ENCODE measurements at regions not wholly inside any gene's neighbourhood (a gene's known extent, or its start where the extent isn't known, plus 50 kb on each side); places are given as distances from the start of the nearest gene placed in this dataset.

GRCh38 chr3:102750322-102750721 lies 315.5 kb downstream of the ZPLD1 start:
- POLR2A ChIA-PET = no interaction called here
- DNase-seq = no peak
- H3K36me3 Mint-ChIP-seq (ENCODE audit: low read depth) = no peaks in the 10 kb centered on the region
- no peaks in the 10 kb centered on the region for H3K4me1 Mint-ChIP-seq
- H3K4me3 Mint-ChIP-seq = no peak overlapping the region
- H3K27me3 Mint-ChIP-seq = no peaks in the 10 kb centered on the region
- no peaks in the 10 kb centered on the region for H3K9me3 Mint-ChIP-seq
- H3K27ac Mint-ChIP-seq = no peak overlapping the region
- CTCF ChIA-PET = no interaction called here

DNA sequence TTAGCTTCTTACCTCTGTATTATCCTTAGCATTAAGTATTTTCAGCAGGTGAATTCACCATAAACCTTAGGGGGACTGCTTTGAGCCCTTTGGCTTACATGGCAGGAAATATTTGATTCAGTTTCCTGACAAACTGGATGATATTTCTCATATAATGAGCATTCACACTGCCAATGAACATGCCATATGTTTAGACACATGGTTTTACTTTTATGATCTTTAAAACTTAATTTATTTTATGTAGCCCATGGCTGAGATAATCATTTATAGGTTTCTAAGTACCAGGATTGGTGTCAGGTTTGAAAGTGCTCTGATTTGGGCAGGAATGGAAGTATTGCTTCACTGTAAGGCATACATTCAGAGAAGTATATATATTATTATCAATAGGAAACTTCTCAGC lies 319.1 kb downstream of the ZPLD1 start:
- Mint-ChIP-seq H3K4me3 (no peak overlapping the region), H3K27ac (no peak overlapping the region), H3K4me1 (no peaks in the 10 kb centered on the region), H3K27me3 (no peaks in the 10 kb centered on the region), H3K36me3 (ENCODE audit: low read depth) (no peaks in the 10 kb centered on the region), H3K9me3 (no peaks in the 10 kb centered on the region)
- no peak for DNase-seq
- POLR2A ChIA-PET = no interaction called here
- CTCF ChIA-PET = no interaction called here

DNA sequence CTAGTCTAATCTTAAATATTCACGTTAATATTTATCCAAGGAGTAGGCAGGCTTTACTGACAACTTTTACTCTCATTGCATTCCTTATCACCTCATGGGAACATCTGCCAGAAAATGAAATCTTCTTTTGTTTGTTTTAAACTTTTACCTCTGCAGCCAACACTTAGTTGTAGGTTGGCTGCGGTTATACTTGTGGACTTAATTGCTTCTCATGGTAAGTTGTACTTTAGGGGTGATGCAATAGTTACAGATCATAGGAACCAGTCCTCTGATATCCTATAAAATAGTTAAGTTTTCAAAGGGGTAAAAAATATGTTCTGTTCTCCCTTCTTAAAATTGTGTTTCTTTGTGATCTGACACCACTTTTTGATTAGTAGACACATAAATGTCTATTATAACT lies 321.9 kb downstream of the ZPLD1 start:
- Mint-ChIP-seq H3K36me3 (ENCODE audit: low read depth) (no peaks in the 10 kb centered on the region), H3K9me3 (no peaks in the 10 kb centered on the region), H3K4me1 (no peaks in the 10 kb centered on the region), H3K27ac (no peak overlapping the region), H3K27me3 (no peaks in the 10 kb centered on the region), H3K4me3 (no peak overlapping the region)
- POLR2A ChIA-PET = no interaction called here
- CTCF ChIA-PET = no interaction called here
- no peak for DNase-seq

- DNase-seq = no peak
- ChIA-PET CTCF (no interaction called here), POLR2A (no interaction called here)
- no peaks in the 10 kb centered on the region for H3K9me3 Mint-ChIP-seq
- no peak overlapping the region for H3K4me3 Mint-ChIP-seq
- no peaks in the 10 kb centered on the region for H3K4me1 Mint-ChIP-seq
- no peak overlapping the region for H3K27ac Mint-ChIP-seq
- H3K36me3 Mint-ChIP-seq (ENCODE audit: low read depth) = no peaks in the 10 kb centered on the region
- H3K27me3 Mint-ChIP-seq = no peaks in the 10 kb centered on the region
These were observed 323.1 kb downstream of the ZPLD1 start for GRCh38 chr3:102757950-102758349.

DNA sequence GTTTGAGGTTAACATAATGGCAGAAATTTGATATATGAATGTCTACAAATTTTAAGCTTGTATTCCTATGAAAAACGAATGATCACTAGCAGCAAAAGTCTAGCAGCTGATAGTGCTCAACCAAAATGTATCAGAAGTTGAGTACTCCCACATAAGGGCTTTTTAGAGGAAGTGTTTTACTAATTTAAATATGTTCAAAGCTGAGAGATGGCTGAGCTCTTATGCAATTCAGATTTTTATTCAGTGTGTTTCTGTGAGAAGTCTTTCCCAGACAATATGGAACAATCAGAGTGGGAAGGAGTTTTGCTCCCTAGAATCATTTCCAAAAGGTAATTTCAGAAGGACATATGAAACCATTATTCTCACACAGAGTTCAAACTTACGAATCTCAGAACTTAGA lies 327.0 kb downstream of the ZPLD1 start:
- POLR2A ChIA-PET = no interaction called here
- no peak for DNase-seq
- H3K4me3 Mint-ChIP-seq = no peak overlapping the region
- no peaks in the 10 kb centered on the region for H3K9me3 Mint-ChIP-seq
- no peaks in the 10 kb centered on the region for H3K27me3 Mint-ChIP-seq
- CTCF ChIA-PET = interaction anchor here (0.5 kb wide), 1 partner anchor 1018 kb away, joined by 3 read pairs; no protein-coding TSS in a partner anchor
- no peaks in the 10 kb centered on the region for H3K4me1 Mint-ChIP-seq
- no peak overlapping the region for H3K27ac Mint-ChIP-seq
- no peaks in the 10 kb centered on the region for H3K36me3 Mint-ChIP-seq (ENCODE audit: low read depth)

DNA sequence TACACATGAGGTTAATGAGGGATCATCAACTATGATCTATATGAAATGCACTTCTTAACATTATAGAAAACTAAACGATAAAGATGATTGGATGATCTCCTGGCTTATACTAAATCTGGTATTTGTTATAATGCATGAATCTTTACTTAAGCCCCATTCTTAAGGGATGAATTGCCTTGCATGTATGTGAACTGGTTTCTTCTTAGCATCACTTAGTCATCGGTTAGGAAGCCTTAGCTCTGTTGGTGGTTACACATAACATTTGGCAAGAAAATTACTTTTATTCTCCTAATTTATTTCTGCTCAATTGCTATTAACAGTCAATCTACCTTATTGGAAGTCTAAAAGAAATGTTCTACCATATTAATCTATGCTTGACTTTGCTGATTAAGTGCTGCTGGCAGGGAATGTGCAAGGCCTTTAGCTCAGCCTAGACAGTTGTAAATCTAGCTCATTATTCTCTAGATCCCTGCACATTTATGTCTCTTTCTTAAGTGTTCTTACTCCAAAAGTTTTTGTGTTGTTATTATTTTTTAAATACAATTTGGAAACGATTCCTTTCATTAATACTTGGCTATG lies 356.0 kb downstream of the ZPLD1 start:
- H3K4me3 Mint-ChIP-seq = no peak overlapping the region
- no peak overlapping the region for H3K27ac Mint-ChIP-seq
- POLR2A ChIA-PET = no interaction called here
- CTCF ChIA-PET = no interaction called here
- H3K27me3 Mint-ChIP-seq = no peaks in the 10 kb centered on the region
- H3K9me3 Mint-ChIP-seq = no peaks in the 10 kb centered on the region
- H3K4me1 Mint-ChIP-seq = no peaks in the 10 kb centered on the region
- no peaks in the 10 kb centered on the region for H3K36me3 Mint-ChIP-seq (ENCODE audit: low read depth)
- DNase-seq = no peak

- ChIA-PET POLR2A (no interaction called here), CTCF (no interaction called here)
- Mint-ChIP-seq H3K27ac (no peak overlapping the region), H3K4me1 (no peaks in the 10 kb centered on the region), H3K27me3 (no peaks in the 10 kb centered on the region), H3K4me3 (no peak overlapping the region), H3K9me3 (no peaks in the 10 kb centered on the region), H3K36me3 (ENCODE audit: low read depth) (no peaks in the 10 kb centered on the region)
- DNase-seq = no peak
These were observed 357.1 kb downstream of the ZPLD1 start for GRCh38 chr3:102791641-102792589.

- Mint-ChIP-seq H3K27me3 (no peaks in the 10 kb centered on the region), H3K4me3 (no peak overlapping the region), H3K36me3 (ENCODE audit: low read depth) (no peaks in the 10 kb centered on the region), H3K27ac (no peak overlapping the region), H3K9me3 (no peaks in the 10 kb centered on the region), H3K4me1 (no peaks in the 10 kb centered on the region)
- POLR2A ChIA-PET = no interaction called here
- CTCF ChIA-PET = no interaction called here
- no peak for DNase-seq
These were observed 362.0 kb downstream of the ZPLD1 start for GRCh38 chr3:102796804-102797203.

- ChIA-PET CTCF (no interaction called here), POLR2A (interaction anchor here (0.7 kb wide), 1 partner anchor 22 kb away, joined by 9 read pairs; no protein-coding TSS in a partner anchor)
- Mint-ChIP-seq H3K36me3 (ENCODE audit: low read depth) (no peaks in the 10 kb centered on the region), H3K27ac (no peak overlapping the region), H3K9me3 (no peaks in the 10 kb centered on the region), H3K4me1 (no peaks in the 10 kb centered on the region), H3K27me3 (no peaks in the 10 kb centered on the region), H3K4me3 (no peak overlapping the region)
- DNase-seq = no peak
These were observed 368.1 kb downstream of the ZPLD1 start for GRCh38 chr3:102802819-102803420.

DNA sequence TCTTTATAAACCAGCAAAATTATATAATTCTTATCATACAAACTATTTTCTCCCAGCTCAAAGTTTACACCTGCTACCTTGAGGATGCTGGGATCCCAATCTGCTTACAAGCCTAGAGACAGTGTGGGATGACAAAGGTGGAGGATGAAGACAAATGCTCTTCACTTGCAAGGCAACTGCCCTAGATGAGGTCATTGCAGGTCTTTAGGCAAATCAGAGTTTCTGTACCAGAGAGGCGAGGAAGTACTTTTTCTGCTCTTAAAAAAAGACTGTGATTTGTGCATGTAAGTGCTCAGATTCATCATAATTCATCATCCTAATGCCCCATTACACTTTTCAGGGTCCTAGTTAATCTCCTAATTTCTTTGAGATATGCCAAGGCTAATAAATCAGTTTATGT lies 376.1 kb downstream of the ZPLD1 start:
- POLR2A ChIA-PET = no interaction called here
- H3K27me3 Mint-ChIP-seq = no peaks in the 10 kb centered on the region
- no peak overlapping the region for H3K27ac Mint-ChIP-seq
- DNase-seq = no peak
- H3K4me1 Mint-ChIP-seq = no peaks in the 10 kb centered on the region
- H3K36me3 Mint-ChIP-seq (ENCODE audit: low read depth) = no peaks in the 10 kb centered on the region
- no peaks in the 10 kb centered on the region for H3K9me3 Mint-ChIP-seq
- no peak overlapping the region for H3K4me3 Mint-ChIP-seq
- CTCF ChIA-PET = no interaction called here

DNA sequence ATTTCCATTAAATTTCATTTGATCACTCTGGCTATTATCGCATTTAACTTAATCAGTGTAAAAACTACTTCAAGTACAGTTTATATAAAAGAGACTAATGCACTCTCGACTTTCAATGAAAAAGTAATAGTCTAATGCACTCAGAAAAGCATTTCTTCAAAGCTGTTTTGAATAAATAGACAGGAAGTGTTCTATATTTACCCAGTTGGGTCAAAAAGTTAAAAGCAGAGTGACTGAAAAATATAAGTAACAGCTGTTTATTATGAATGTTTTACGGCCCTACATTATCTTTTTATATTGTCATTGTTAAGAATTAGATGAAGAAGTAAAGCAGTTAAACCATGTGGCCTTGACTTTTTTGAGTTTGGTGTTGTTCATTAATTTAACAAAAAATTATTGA lies 391.8 kb downstream of the ZPLD1 start:
- ChIA-PET POLR2A (no interaction called here), CTCF (no interaction called here)
- no peak overlapping the region for H3K4me3 Mint-ChIP-seq
- no peak for DNase-seq
- H3K27ac Mint-ChIP-seq = no peak overlapping the region
- H3K36me3 Mint-ChIP-seq (ENCODE audit: low read depth) = no peaks in the 10 kb centered on the region
- H3K9me3 Mint-ChIP-seq = no peaks in the 10 kb centered on the region
- H3K4me1 Mint-ChIP-seq = no peaks in the 10 kb centered on the region
- H3K27me3 Mint-ChIP-seq = no peaks in the 10 kb centered on the region

DNA sequence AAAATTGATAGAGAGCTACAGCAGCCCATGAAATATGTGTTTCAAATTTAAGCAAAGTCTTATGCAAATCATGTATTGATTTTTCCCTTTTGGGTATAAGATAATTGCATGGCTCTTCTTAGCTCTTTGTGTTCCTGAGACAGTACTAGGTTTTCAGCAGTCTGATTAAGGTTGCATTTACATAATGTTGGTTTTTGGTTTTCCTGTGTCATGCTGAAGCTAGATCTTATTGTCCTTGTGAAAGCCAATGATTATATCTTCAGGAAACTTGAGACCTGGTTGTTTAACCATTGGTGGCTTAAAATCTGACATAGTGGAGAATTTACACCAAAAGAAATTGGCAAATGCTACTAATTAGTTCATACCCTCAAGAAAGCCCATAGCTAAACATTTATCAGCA lies 392.6 kb downstream of the ZPLD1 start:
- H3K27ac Mint-ChIP-seq = no peak overlapping the region
- ChIA-PET POLR2A (no interaction called here), CTCF (interaction anchor here (0.6 kb wide), 1 partner anchor 1223 kb away, joined by 3 read pairs; no protein-coding TSS in a partner anchor)
- no peak for DNase-seq
- H3K4me3 Mint-ChIP-seq = no peak overlapping the region
- no peaks in the 10 kb centered on the region for H3K36me3 Mint-ChIP-seq (ENCODE audit: low read depth)
- no peaks in the 10 kb centered on the region for H3K27me3 Mint-ChIP-seq
- H3K9me3 Mint-ChIP-seq = no peaks in the 10 kb centered on the region
- no peaks in the 10 kb centered on the region for H3K4me1 Mint-ChIP-seq

DNA sequence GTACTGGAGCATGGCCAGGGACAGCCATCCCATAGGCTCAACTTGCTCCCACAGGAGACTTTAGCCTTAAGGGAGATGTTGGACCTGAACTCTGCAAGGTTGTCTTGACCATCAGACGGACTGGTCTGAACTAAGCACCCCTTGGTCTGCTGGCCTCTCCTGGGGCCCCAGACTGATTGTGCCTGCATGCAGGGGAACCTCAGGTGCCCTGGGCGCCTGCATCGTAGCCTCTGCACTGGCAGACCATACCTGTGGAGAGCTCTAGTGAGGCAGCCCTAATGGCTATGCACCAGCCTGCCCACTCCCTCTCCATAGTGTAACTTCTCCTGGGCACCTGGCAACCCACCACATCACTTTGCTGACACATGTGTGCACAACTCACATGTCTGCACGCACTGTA lies 395.6 kb downstream of the ZPLD1 start:
- Mint-ChIP-seq H3K36me3 (ENCODE audit: low read depth) (no peaks in the 10 kb centered on the region), H3K4me3 (no peak overlapping the region), H3K9me3 (no peaks in the 10 kb centered on the region), H3K27me3 (no peaks in the 10 kb centered on the region), H3K4me1 (no peaks in the 10 kb centered on the region), H3K27ac (no peak overlapping the region)
- DNase-seq = no peak
- POLR2A ChIA-PET = no interaction called here
- CTCF ChIA-PET = no interaction called here

Data from activated CD4-positive, alpha-beta T cell treated with anti-CD3 and anti-CD28 coated beads, Interleukin-2, amount 10 ng/mL, durations not matched to agents 7 days and 5 days (primary cell).